ENCODE measurements at regions not wholly inside any gene's neighbourhood (a gene's known extent, or its start where the extent isn't known, plus 50 kb on each side); places are given as distances from the start of the nearest gene placed in this dataset.
"Not testable (repeated sequence)": the region's sequence is repeated elsewhere in the genome, so short reads cannot be mapped to it uniquely, and the experiment has no call there.

DNA sequence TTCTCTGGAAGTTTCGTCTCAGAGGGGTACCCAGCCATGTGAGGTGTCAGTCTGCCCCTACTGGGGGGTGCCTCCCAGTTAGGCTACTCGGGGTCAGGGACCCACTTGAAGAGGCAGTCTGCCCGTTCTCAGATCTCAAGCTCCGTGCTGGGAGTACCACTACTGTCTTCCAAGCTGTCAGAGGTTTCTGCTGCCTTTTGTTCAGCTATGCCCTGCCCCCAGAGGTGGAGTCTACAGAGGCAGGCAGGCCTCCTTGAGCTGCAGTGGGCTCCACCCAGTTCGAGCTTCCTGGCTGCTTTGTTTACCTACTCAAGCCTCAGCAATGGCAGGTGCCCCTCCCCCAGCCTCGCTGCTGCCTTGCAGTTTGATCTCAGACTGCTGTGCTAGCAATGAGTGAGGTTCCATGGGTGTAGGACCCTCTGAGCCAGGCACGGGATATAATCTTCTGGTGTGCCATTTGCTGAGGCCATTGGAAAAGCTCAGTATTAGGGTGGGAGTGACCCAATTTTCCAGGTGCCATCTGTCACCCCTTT is 71.0 kb upstream of the SH3GLB1 start:
- DNase-seq (ENCODE audit: low spot score); intact Hi-C loops (cut with DNase I); ATAC-seq: not testable (repeated sequence)

DNA sequence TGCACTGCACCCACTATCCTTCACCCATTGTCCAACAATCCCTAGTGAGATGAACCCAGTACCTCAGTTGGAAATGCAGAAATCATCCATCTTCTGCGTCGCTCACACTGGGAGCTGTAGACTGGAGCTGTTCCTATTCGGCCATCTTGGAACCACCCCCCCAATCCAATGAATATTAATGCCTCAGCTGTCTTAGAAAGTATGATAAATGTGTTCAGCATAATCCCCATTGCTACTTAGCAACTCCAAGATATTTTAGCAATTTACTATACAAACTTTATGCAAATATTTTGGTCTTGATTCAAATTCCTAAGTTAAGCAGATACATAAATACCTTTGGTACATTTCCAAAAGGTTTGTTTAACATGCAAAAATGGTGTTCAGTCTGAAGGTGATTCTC is 70.5 kb upstream of the SH3GLB1 start:
- ATAC-seq: no peak
- intact Hi-C loops (cut with DNase I): no loop called here
- DNase-seq (ENCODE audit: low spot score): no peak

DNA sequence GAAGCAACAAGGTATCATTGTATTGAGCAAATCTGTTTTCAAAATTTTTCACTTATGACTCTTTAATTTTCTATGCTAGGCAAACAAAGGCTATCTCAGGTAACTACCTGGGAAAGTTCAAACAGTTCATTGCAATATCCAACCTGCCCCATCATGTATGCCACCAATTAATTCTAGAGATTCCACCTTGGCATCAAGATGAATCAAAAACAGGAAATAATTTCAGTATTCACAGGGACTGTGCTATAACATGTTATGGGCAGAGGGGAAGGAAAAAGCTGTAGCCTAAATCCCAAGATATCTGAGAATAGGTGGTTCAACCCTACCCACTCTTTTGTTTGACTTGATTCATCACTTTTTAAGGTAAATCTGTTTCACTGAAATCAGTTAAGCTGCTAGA is 67.5 kb upstream of the SH3GLB1 start:
- ATAC-seq: no peak
- DNase-seq (ENCODE audit: low spot score): no peak
- intact Hi-C loops (cut with DNase I): no loop called here

DNA sequence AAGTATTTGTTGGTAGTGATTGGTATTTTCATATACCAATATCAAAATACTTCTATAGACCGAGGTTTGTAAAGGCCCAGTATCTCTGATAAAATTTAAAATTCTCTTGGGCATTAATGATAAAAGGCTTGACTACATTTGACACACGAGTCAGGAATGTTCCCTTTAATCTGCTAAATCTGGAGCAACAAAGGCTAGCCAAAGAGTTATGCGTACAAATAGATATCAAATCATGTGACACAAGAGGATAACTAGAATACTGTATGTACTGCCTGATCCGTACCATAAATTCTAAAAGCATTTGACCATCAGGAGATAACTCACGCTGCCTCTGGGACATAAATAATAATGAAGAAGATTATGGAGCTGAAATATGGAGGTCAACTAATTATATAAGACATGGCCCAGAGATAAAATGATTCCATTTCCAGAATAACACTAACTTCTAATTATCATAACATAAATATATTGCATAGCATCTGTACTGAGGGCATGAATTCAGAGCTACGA is 64.2 kb upstream of the SH3GLB1 start:
- intact Hi-C loops (cut with DNase I): no loop called here
- no peak for DNase-seq (ENCODE audit: low spot score)
- no peak for ATAC-seq

DNA sequence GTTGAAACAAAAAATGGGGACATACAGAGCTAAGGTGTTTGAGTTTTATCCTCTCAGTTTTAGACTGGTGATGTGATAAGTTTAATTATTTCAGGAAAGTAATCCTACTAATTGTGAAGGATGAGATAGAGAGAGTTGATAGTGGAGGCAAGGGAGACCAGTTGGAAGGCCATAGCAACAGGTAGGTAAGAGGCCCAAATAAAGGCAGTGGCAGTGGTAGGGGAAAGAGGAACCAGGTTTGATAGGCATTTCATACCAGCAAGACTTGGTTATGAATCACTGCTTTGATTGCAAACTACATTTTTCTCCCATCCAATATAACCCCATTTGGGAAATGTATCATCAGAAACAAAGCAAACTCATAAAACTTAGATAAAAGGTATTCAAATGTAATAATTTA is 63.1 kb upstream of the SH3GLB1 start:
- ATAC-seq: no peak
- intact Hi-C loops (cut with DNase I): no loop called here
- DNase-seq (ENCODE audit: low spot score): no peak

DNA sequence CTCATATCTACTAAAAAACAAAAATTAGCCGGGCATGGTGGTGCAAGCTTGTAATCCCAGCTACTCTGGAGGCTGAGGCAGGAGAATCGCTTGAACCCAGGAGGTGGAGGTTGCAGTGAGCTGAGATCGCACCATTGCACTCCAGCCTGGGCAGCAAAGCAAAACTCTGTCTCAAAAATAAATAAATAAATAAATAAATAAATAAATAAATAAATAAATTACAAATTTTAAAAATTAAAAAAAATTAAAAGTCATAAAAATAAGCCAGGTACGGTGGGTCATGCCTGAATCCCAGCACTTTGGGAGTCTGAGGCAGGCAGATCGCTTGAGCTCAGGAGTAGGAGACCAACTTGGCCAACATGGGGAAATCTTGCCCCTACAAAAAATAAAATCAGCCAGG is 59.7 kb upstream of the SH3GLB1 start:
- DNase-seq (ENCODE audit: low spot score); intact Hi-C loops (cut with DNase I); ATAC-seq: not testable (repeated sequence)

DNA sequence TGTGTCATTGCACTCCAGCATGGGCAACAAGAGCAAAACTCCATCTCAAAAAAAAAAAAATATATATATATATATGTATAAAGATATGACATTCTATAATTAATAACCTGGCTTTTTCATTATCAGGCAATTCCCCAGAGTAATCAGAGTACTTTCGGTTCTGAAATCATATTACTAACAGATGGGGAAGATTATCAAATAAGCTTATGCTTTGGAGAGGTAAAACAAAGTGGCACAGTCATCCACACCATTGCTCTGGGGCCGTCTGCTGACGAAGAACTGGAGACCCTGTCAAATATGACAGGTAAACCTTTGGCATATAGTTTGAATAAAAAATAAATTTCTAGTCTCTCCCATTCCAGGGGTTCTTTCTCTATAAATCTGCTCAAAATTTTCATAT is 58.5 kb upstream of the SH3GLB1 start:
- ATAC-seq (no peak), DNase-seq (ENCODE audit: low spot score) (no peak)
- intact Hi-C loops (cut with DNase I): no loop called here

DNA sequence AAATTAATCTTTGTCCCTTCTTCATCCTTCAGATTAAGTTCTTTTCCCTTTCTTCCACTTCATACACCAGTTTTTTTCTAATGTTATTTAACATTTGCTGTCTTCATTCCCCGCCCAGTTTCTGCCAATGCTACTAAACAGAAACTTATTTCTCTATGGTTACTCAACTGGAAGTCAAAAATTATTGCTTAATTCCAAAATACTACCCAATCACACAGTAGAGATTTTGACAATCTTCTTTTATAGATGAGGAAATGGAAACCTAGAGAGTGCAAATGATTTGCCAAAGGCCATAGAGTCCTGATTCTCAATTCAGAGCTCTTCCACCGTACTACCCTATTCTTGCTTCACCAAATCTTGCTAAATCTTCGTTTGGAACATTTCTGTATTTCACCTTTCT is 58.1 kb upstream of the SH3GLB1 start:
- intact Hi-C loops (cut with DNase I): no loop called here
- no peak for ATAC-seq

DNA sequence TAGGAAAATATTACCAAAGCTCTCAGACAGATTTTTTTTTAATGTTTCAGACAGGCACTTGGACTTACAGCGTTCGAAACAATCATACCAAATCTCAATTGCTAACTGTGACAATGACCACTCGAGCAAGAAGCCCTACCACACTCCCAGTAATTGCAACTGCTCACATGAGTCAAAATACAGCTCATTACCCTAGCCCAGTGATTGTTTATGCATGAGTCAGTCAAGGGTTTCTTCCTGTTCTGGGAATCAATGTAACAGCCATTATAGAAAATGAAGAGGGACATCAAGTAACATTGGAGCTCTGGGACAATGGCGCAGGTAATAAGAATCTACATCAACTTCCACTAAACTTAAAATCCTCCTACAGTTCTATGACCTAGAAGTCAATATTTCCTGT is 56.1 kb upstream of the SH3GLB1 start:
- no peak for ATAC-seq
- intact Hi-C loops (cut with DNase I): no loop called here
- no peak for DNase-seq (ENCODE audit: low spot score)

More for the DNA sequence above, 58.1 kb upstream of the SH3GLB1 start:
- no peak for DNase-seq (ENCODE audit: low spot score)

DNA sequence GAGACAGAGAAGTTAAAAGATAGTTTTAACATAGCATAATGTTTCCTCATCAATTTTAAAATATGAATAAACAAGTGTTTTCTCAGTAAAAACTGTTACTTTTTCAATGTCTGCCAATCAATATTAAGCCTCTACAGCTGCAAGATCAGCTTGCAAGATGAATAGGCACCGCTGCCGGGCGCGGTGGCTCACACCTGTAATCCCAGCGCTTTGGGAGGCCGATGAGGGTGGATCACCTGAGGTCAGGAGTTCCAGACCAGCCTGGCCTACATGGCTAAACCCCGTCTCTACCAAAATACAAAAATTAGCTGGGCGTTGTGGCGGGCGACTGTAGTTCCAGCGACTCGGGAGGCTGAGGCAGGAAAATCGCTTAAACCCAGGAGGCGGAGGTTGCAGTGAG is 54.8 kb upstream of the SH3GLB1 start:
- DNase-seq (ENCODE audit: low spot score): peak; percentile 32
- ATAC-seq: no peak
- intact Hi-C loops (cut with DNase I): no loop called here

DNA sequence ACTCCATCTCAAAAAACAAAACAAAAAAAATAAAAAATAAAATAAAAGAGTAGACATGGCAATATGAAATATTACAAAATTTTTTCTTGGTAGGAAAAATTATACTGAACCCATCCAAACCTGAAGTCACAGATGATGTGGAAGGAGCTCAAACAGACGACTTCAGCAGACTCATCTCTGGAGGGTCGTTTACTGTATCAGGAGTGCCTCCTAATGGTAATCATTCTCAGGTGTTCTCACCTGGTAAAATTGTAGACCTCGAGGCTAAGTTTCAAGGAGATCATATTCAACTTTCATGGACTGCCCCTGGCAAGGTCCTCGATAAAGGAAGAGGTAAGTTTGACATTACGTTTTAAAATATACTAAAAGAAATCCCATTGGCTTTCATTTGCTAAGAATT is 54.3 kb upstream of the SH3GLB1 start:
- ATAC-seq: no peak
- intact Hi-C loops (cut with DNase I): no loop called here
- no peak for DNase-seq (ENCODE audit: low spot score)

Data from sciatic nerve (tissue), 2 donors.